ENCODE measurements at regions not wholly inside any gene's neighbourhood (a gene's known extent, or its start where the extent isn't known, plus 50 kb on each side); places are given as distances from the start of the nearest gene placed in this dataset.

DNA sequence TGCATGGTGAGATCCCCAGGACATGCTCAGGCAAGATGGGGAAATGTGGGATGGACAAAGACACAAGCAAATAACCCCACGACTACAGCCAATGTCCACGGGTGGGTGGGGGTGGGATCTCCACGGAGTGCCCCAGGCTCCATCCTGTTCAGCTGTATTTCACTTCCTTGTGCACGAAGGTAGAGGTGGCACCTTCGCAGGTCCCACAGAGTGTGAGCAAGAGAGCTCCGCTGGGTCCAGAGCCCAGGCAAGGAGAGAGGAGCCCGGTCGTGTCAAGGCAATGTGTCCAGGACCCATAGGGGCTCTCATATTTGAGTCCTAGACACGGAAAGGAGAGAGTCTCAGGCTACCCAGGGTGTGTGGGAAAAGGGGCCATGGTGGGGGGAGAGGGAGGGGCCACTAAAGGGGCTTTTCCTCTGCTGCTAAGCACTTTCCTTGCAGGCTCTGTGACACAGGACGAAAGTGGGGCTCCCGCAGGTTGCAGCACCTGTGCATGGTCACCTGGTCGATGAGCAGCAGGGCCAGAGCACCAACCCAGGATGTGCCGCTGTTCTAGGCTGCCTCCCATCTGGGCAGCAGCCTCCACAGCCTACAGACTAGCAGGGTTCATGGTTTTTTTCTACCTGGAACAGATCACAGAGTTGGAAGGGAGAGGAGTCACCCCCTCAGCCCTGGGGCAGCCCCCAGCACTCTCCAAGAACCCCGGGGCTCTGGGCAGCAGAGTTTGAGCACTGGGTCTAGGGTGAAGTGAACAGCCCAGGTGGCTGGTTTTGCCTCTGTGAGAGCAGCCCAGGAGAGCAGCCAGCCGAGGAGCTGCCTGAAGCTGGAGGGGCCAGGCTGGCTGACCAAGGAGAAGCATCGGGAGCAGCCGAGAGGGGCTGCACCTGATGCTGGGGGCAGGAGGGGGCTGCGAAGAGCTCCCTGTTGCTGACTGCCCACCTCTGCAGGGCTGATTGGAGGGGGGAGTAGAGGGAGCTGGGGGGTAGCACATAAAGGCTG lies 100.7 kb upstream of the MVB12B start:
- TF ChIP-seq ZFP3 (CRISPR knock-in tag; IDR thresholded peaks at IDR 0.05) (no peak), ZNF70 (CRISPR knock-in tag; IDR thresholded peaks at IDR 0.05) (no peak), ISL1 (CRISPR knock-in tag; IDR thresholded peaks at IDR 0.05) (no peak)
- TF ChIP-seq, protein P1, sequence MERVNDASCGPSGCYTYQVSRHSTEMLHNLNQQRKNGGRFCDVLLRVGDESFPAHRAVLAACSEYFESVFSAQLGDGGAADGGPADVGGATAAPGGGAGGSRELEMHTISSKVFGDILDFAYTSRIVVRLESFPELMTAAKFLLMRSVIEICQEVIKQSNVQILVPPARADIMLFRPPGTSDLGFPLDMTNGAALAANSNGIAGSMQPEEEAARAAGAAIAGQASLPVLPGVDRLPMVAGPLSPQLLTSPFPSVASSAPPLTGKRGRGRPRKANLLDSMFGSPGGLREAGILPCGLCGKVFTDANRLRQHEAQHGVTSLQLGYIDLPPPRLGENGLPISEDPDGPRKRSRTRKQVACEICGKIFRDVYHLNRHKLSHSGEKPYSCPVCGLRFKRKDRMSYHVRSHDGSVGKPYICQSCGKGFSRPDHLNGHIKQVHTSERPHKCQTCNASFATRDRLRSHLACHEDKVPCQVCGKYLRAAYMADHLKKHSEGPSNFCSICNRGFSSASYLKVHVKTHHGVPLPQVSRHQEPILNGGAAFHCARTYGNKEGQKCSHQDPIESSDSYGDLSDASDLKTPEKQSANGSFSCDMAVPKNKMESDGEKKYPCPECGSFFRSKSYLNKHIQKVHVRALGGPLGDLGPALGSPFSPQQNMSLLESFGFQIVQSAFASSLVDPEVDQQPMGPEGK (CRISPR knock-in tag; IDR thresholded peaks at IDR 0.05; ENCODE audit: borderline replicate concordance) = no peak
- TF ChIP-seq, protein P2, sequence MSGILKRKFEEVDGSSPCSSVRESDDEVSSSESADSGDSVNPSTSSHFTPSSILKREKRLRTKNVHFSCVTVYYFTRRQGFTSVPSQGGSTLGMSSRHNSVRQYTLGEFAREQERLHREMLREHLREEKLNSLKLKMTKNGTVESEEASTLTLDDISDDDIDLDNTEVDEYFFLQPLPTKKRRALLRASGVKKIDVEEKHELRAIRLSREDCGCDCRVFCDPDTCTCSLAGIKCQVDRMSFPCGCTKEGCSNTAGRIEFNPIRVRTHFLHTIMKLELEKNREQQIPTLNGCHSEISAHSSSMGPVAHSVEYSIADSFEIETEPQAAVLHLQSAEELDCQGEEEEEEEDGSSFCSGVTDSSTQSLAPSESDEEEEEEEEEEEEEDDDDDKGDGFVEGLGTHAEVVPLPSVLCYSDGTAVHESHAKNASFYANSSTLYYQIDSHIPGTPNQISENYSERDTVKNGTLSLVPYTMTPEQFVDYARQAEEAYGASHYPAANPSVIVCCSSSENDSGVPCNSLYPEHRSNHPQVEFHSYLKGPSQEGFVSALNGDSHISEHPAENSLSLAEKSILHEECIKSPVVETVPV (CRISPR knock-in tag; IDR thresholded peaks at IDR 0.05) = no peak
- no peak for ATAC-seq

DNA sequence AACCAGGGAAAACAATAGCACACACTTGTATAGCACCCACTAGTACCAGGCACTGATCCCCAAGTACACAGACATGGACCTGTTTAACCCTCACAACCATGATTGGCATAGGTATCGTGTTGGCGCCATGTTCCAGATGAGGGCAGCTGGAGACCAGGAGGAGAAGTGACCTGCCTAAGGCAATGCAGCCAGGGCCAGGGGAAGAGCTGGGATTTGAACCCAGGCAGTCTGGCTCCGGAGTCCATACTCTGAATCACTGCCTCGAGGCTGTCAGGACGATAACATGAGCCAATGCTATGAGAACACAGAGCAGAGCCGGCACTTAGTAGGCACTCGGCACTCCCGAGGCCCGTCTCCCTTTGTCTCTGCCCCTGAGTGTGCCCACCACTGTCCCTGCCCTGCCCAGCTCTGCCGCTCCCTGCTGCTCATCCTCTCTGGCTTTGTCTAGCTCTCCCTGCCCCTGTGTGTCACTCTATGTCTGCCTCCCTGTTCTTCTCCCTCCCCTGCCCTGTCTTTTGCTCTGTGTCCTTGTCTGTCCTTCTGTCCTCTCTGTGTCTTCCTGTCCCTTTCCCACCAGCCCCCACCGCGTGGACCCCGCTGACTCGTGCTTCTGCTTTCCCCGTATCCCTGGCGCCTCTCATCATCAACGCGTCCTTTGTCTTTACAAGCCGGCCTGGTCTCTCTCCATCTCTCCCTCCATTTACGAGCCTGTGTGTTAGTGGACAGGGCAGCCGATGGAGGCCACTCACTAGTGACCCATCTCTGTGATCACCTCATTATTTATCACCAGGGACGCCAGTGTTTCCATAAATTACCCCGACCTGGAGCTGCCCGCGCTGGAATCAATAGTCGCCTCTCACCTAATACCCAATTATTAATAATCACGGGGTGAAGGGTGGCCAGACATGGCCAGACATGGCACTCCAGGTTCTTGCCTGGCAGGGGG lies 99.4 kb upstream of the MVB12B start:
- ATAC-seq = no peak
- no peak for TF ChIP-seq ISL1 (CRISPR knock-in tag; IDR thresholded peaks at IDR 0.05)
- no peak for TF ChIP-seq GLIS3 (CRISPR knock-in tag; IDR thresholded peaks at IDR 0.05)
- TF ChIP-seq, protein P1 (CRISPR knock-in tag; IDR thresholded peaks at IDR 0.05; ENCODE audit: borderline replicate concordance) = no peak
- TF ChIP-seq, protein P3, sequence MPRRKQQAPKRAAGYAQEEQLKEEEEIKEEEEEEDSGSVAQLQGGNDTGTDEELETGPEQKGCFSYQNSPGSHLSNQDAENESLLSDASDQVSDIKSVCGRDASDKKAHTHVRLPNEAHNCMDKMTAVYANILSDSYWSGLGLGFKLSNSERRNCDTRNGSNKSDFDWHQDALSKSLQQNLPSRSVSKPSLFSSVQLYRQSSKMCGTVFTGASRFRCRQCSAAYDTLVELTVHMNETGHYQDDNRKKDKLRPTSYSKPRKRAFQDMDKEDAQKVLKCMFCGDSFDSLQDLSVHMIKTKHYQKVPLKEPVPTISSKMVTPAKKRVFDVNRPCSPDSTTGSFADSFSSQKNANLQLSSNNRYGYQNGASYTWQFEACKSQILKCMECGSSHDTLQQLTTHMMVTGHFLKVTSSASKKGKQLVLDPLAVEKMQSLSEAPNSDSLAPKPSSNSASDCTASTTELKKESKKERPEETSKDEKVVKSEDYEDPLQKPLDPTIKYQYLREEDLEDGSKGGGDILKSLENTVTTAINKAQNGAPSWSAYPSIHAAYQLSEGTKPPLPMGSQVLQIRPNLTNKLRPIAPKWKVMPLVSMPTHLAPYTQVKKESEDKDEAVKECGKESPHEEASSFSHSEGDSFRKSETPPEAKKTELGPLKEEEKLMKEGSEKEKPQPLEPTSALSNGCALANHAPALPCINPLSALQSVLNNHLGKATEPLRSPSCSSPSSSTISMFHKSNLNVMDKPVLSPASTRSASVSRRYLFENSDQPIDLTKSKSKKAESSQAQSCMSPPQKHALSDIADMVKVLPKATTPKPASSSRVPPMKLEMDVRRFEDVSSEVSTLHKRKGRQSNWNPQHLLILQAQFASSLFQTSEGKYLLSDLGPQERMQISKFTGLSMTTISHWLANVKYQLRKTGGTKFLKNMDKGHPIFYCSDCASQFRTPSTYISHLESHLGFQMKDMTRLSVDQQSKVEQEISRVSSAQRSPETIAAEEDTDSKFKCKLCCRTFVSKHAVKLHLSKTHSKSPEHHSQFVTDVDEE (CRISPR knock-in tag; IDR thresholded peaks at IDR 0.05) = no peak
- TF ChIP-seq, protein P4, sequence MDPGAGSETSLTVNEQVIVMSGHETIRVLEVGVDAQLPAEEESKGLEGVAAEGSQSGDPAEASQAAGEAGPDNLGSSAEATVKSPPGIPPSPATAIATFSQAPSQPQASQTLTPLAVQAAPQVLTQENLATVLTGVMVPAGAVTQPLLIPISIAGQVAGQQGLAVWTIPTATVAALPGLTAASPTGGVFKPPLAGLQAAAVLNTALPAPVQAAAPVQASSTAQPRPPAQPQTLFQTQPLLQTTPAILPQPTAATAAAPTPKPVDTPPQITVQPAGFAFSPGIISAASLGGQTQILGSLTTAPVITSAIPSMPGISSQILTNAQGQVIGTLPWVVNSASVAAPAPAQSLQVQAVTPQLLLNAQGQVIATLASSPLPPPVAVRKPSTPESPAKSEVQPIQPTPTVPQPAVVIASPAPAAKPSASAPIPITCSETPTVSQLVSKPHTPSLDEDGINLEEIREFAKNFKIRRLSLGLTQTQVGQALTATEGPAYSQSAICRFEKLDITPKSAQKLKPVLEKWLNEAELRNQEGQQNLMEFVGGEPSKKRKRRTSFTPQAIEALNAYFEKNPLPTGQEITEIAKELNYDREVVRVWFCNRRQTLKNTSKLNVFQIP (CRISPR knock-in tag; IDR thresholded peaks at IDR 0.05; ENCODE audit: borderline replicate concordance, low read depth) = no peak
- no peak for TF ChIP-seq PPARA (CRISPR knock-in tag; IDR thresholded peaks at IDR 0.05; ENCODE audit: borderline replicate concordance)
- TF ChIP-seq ZC3H10 (CRISPR knock-in tag; IDR thresholded peaks at IDR 0.05) = no peak
- no peak for TF ChIP-seq OSR1 (CRISPR knock-in tag; IDR thresholded peaks at IDR 0.05)
- no peak for TF ChIP-seq BACH2 (CRISPR knock-in tag; IDR thresholded peaks at IDR 0.05; ENCODE audit: borderline replicate concordance)
- TF ChIP-seq ESRRG (CRISPR knock-in tag; IDR thresholded peaks at IDR 0.05) = no peak
- TF ChIP-seq ZNF70 (CRISPR knock-in tag; IDR thresholded peaks at IDR 0.05) = no peak
- TF ChIP-seq ZFP30 (CRISPR knock-in tag; IDR thresholded peaks at IDR 0.05) = no peak
- TF ChIP-seq CSDC2 (CRISPR knock-in tag; IDR thresholded peaks at IDR 0.05) = no peak
- TF ChIP-seq RARB (CRISPR knock-in tag; IDR thresholded peaks at IDR 0.05) = no peak
- TF ChIP-seq, protein P2 (CRISPR knock-in tag; IDR thresholded peaks at IDR 0.05) = no peak
- TF ChIP-seq, protein P5, sequence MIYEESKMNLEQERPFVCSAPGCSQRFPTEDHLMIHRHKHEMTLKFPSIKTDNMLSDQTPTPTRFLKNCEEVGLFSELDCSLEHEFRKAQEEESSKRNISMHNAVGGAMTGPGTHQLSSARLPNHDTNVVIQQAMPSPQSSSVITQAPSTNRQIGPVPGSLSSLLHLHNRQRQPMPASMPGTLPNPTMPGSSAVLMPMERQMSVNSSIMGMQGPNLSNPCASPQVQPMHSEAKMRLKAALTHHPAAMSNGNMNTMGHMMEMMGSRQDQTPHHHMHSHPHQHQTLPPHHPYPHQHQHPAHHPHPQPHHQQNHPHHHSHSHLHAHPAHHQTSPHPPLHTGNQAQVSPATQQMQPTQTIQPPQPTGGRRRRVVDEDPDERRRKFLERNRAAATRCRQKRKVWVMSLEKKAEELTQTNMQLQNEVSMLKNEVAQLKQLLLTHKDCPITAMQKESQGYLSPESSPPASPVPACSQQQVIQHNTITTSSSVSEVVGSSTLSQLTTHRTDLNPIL (CRISPR knock-in tag; IDR thresholded peaks at IDR 0.05; ENCODE audit: low read depth) = no peak
